T-helper 2 cell treated with Interferon-gamma antibody and Interleukin-4, amounts not matched to agents 5 μg/mL and 100 μg/mL, for 36 hours (primary cell): ENCODE measurements at regions not wholly inside any gene's neighbourhood (a gene's known extent, or its start where the extent isn't known, plus 50 kb on each side); places are given as distances from the start of the nearest gene placed in this dataset.
"Not testable (repeated sequence)": the region's sequence is repeated elsewhere in the genome, so short reads cannot be mapped to it uniquely, and the experiment has no call there.

Experiments
- DNase-seq: peaks from one replicate; pipeline ENCODE4 v3.0.0; 2021; ENCODE audit warnings: low spot score
- H3K27ac Mint-ChIP-seq: one replicate; pipeline ENCODE4 v1.8.0; 2021; ENCODE audit warnings: mild to moderate bottlenecking, mixed read lengths
- H3K27me3 Mint-ChIP-seq: one replicate; pipeline ENCODE4 v1.8.0; 2021; ENCODE audit warnings: low read depth, mixed read lengths
- H3K36me3 Mint-ChIP-seq: one replicate; pipeline ENCODE4 v1.8.0; 2021; ENCODE audit warnings: low read depth, mixed read lengths
- H3K4me1 Mint-ChIP-seq: one replicate; pipeline ENCODE4 v1.8.0; 2021; ENCODE audit warnings: low read depth, mixed read lengths
- H3K4me3 Mint-ChIP-seq: one replicate; pipeline ENCODE4 v1.8.0; 2022; ENCODE audit warnings: mild to moderate bottlenecking, moderate library complexity, mixed read lengths
- H3K9me3 Mint-ChIP-seq: one replicate; pipeline ENCODE4 v1.8.0; 2021; ENCODE audit warnings: mixed read lengths

- no peak overlapping the region for H3K4me3 Mint-ChIP-seq
- H3K27me3 Mint-ChIP-seq: no peaks in the 10 kb centered on the region
- DNase-seq: no peak
- peaks cover 28% of the 10 kb centered on the region for H3K9me3 Mint-ChIP-seq
- no peaks in the 10 kb centered on the region for H3K4me1 Mint-ChIP-seq
- H3K36me3 Mint-ChIP-seq: no peaks in the 10 kb centered on the region
- no peak overlapping the region for H3K27ac Mint-ChIP-seq
Observed at GRCh38 chr13:81224209-81224833, 883.4 kb upstream of the SPRY2 start.

- no peaks in the 10 kb centered on the region for H3K4me1 Mint-ChIP-seq
- no peaks in the 10 kb centered on the region for H3K27me3 Mint-ChIP-seq
- no peak overlapping the region for H3K27ac Mint-ChIP-seq
- H3K9me3 Mint-ChIP-seq: peaks cover 28% of the 10 kb centered on the region
- H3K36me3 Mint-ChIP-seq: no peaks in the 10 kb centered on the region
- DNase-seq: no peak
- H3K4me3 Mint-ChIP-seq: no peak overlapping the region
Observed at GRCh38 chr13:81223778-81224177, 882.9 kb upstream of the SPRY2 start.

GRCh38 chr13:81211713-81212112, 870.8 kb upstream of the SPRY2 start:
- Mint-ChIP-seq H3K4me3 (no peak overlapping the region), H3K27ac (no peak overlapping the region), H3K27me3 (no peaks in the 10 kb centered on the region), H3K4me1 (no peaks in the 10 kb centered on the region), H3K36me3 (no peaks in the 10 kb centered on the region), H3K9me3 (peaks cover 28% of the 10 kb centered on the region)
- DNase-seq: no peak

GRCh38 chr13:81207636-81208035, 866.7 kb upstream of the SPRY2 start:
- no peak for DNase-seq
- Mint-ChIP-seq H3K27ac (no peak overlapping the region), H3K4me3 (no peak overlapping the region), H3K4me1 (no peaks in the 10 kb centered on the region), H3K27me3 (no peaks in the 10 kb centered on the region), H3K9me3 (peaks cover 47% of the 10 kb centered on the region), H3K36me3 (no peaks in the 10 kb centered on the region)

GRCh38 chr13:81207231-81207630, 866.3 kb upstream of the SPRY2 start:
- no peaks in the 10 kb centered on the region for H3K27me3 Mint-ChIP-seq
- H3K4me1 Mint-ChIP-seq: no peaks in the 10 kb centered on the region
- H3K27ac Mint-ChIP-seq: no peak overlapping the region
- no peak overlapping the region for H3K4me3 Mint-ChIP-seq
- no peak for DNase-seq
- no peaks in the 10 kb centered on the region for H3K36me3 Mint-ChIP-seq
- H3K9me3 Mint-ChIP-seq: peaks cover 45% of the 10 kb centered on the region

GRCh38 chr13:81203783-81204182, 862.9 kb upstream of the SPRY2 start:
- no peak for DNase-seq
- no peaks in the 10 kb centered on the region for H3K27me3 Mint-ChIP-seq
- H3K36me3 Mint-ChIP-seq: no peaks in the 10 kb centered on the region
- H3K4me1 Mint-ChIP-seq: no peaks in the 10 kb centered on the region
- peaks cover 31% of the 10 kb centered on the region for H3K9me3 Mint-ChIP-seq
- no peak overlapping the region for H3K4me3 Mint-ChIP-seq
- no peak overlapping the region for H3K27ac Mint-ChIP-seq

GRCh38 chr13:81199956-81200355, 859.0 kb upstream of the SPRY2 start:
- peaks cover 28% of the 10 kb centered on the region for H3K9me3 Mint-ChIP-seq
- H3K4me1 Mint-ChIP-seq: no peaks in the 10 kb centered on the region
- DNase-seq: no peak
- H3K27me3 Mint-ChIP-seq: no peaks in the 10 kb centered on the region
- H3K36me3 Mint-ChIP-seq: no peaks in the 10 kb centered on the region
- H3K27ac Mint-ChIP-seq: no peak overlapping the region
- H3K4me3 Mint-ChIP-seq: no peak overlapping the region

- H3K27ac Mint-ChIP-seq: no peak overlapping the region
- no peak for DNase-seq
- no peak overlapping the region for H3K4me3 Mint-ChIP-seq
- H3K27me3 Mint-ChIP-seq: no peaks in the 10 kb centered on the region
- no peaks in the 10 kb centered on the region for H3K4me1 Mint-ChIP-seq
- H3K36me3 Mint-ChIP-seq: no peaks in the 10 kb centered on the region
- H3K9me3 Mint-ChIP-seq: peaks cover 29% of the 10 kb centered on the region
Observed at GRCh38 chr13:81197966-81198365, 857.0 kb upstream of the SPRY2 start.

GRCh38 chr13:81197483-81197882, 856.6 kb upstream of the SPRY2 start:
- Mint-ChIP-seq H3K4me3 (no peak overlapping the region), H3K4me1 (no peaks in the 10 kb centered on the region), H3K36me3 (no peaks in the 10 kb centered on the region), H3K9me3 (peaks cover 31% of the 10 kb centered on the region), H3K27me3 (no peaks in the 10 kb centered on the region), H3K27ac (no peak overlapping the region)
- no peak for DNase-seq

- no peaks in the 10 kb centered on the region for H3K36me3 Mint-ChIP-seq
- no peaks in the 10 kb centered on the region for H3K27me3 Mint-ChIP-seq
- peaks cover 40% of the 10 kb centered on the region for H3K9me3 Mint-ChIP-seq
- no peak overlapping the region for H3K27ac Mint-ChIP-seq
- H3K4me3 Mint-ChIP-seq: no peak overlapping the region
- DNase-seq: no peak
- H3K4me1 Mint-ChIP-seq: no peaks in the 10 kb centered on the region
Observed at GRCh38 chr13:81194362-81194761, 853.4 kb upstream of the SPRY2 start.

GRCh38 chr13:81184556-81185265, 843.8 kb upstream of the SPRY2 start:
- Mint-ChIP-seq H3K36me3 (no peaks in the 10 kb centered on the region), H3K9me3 (peaks cover 20% of the 10 kb centered on the region), H3K27me3 (no peaks in the 10 kb centered on the region), H3K4me3 (no peak overlapping the region), H3K4me1 (no peaks in the 10 kb centered on the region), H3K27ac (no peak overlapping the region)
- no peak for DNase-seq

- H3K36me3 Mint-ChIP-seq: no peaks in the 10 kb centered on the region
- H3K27me3 Mint-ChIP-seq: no peaks in the 10 kb centered on the region
- H3K4me3 Mint-ChIP-seq: no peak overlapping the region
- H3K27ac Mint-ChIP-seq: no peak overlapping the region
- DNase-seq: no peak
- H3K9me3 Mint-ChIP-seq: peaks cover under 1% of the 10 kb centered on the region
- no peaks in the 10 kb centered on the region for H3K4me1 Mint-ChIP-seq
Observed at GRCh38 chr13:81172603-81173002, 831.7 kb upstream of the SPRY2 start.

- no peak overlapping the region for H3K4me3 Mint-ChIP-seq
- H3K36me3 Mint-ChIP-seq: no peaks in the 10 kb centered on the region
- no peak overlapping the region for H3K27ac Mint-ChIP-seq
- DNase-seq: no peak
- H3K4me1 Mint-ChIP-seq: no peaks in the 10 kb centered on the region
- H3K9me3 Mint-ChIP-seq: peaks cover 11% of the 10 kb centered on the region
- H3K27me3 Mint-ChIP-seq: no peaks in the 10 kb centered on the region
Observed at GRCh38 chr13:81171065-81171647, 830.2 kb upstream of the SPRY2 start.

- not testable (repeated sequence) for H3K4me3 Mint-ChIP-seq, DNase-seq, H3K27me3 Mint-ChIP-seq, H3K27ac Mint-ChIP-seq, H3K4me1 Mint-ChIP-seq, H3K36me3 Mint-ChIP-seq
- H3K9me3 Mint-ChIP-seq: peaks cover 19% of the 10 kb centered on the region
Observed at GRCh38 chr13:81163823-81164222, 822.9 kb upstream of the SPRY2 start.
